ENCODE measurements at regions not wholly inside any gene's neighbourhood (a gene's known extent, or its start where the extent isn't known, plus 50 kb on each side); places are given as distances from the start of the nearest gene placed in this dataset.
"Not testable (repeated sequence)": the region's sequence is repeated elsewhere in the genome, so short reads cannot be mapped to it uniquely, and the experiment has no call there.

DNA sequence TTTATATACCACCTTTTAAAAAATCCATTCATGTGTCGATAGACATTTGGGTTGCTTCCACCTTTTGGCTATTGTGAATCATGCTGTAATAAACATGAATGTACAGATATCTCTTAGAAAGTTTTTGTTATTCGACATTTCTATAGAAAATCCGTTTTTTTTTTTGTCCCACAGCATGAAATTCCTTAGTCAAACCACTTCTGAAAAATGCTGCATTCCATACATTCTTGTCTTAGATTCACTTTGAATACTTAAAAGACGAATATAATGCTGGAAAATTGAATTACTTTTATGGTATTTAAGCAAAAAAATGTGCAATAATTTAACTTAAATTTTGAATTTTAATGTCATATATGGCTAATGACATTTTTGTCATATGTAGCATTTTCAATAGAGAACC lies 1345.5 kb downstream of the TECRL start:
- ChIA-PET CTCF (ENCODE audit: low intra/inter-chr PET ratio, low total read pairs) (no interaction called here), POLR2A (no interaction called here)
- Histone ChIP-seq H3K27ac (ENCODE audit: extremely low read length, insufficient read depth, low read length) (no peak overlapping the region), H3K4me2 (ENCODE audit: low read depth, low read length) (no peak overlapping the region), H3K27me3 (ENCODE audit: control insufficient read depth in 1 of 2, insufficient read depth in 2 of 2, low read length in 2 of 2) (no peaks in the 10 kb centered on the region), H3K36me3 (replicated peaks in 1 of 2; ENCODE audit: control insufficient read depth in 1 of 2, insufficient read depth in 2 of 2, low read length in 2 of 2) (no peaks in the 10 kb centered on the region), H3K9ac (ENCODE audit: insufficient read depth, low read depth, low read length) (no peak overlapping the region), H4K20me1 (ENCODE audit: insufficient read depth, low read length) (no peaks in the 10 kb centered on the region), H3K9me3 (ENCODE audit: low read length) (peaks cover 45% of the 10 kb centered on the region), H3K4me1 (ENCODE audit: insufficient read depth, low read length) (no peaks in the 10 kb centered on the region), H3K4me3 (replicated peaks in 1 of 3; ENCODE audit: insufficient read depth in 1 of 3, low read depth in 2 of 3, low read length in 3 of 3) (no peak overlapping the region), H3K79me2 (ENCODE audit: insufficient read depth, low read length) (no peaks in the 10 kb centered on the region), H2AFZ (ENCODE audit: low read length) (no peak overlapping the region)
- WGBS (ENCODE audit: low lambda C conversion rate) = 1% methylated on average over 4 of the region's 4 CpGs
- in situ Hi-C loops (cut with HindIII; ENCODE audit: extremely low pct_ligation_motif_present, low pct_unique_long_range_greater_than_20kb) (no loop called here), intact Hi-C loops (cut with micrococcal nuclease; ENCODE audit: unreplicated experiment) (no loop called here)
- ATAC-seq = no peak
- no peak for FAIRE-seq
- BruUV-seq (replicated peaks) = no TSS peak
- no peak for DNase-seq (ENCODE audit: low spot score)
- TF ChIP-seq POLR2AphosphoS2 (IDR thresholded peaks at IDR 0.05; ENCODE audit: low read depth, low read length) (no peak), ZNF337 (CRISPR knock-in tag; IDR thresholded peaks at IDR 0.05; ENCODE audit: borderline replicate concordance, low read depth) (no peak), ZSCAN25 (CRISPR knock-in tag; IDR thresholded peaks at IDR 0.05) (no peak), ZSCAN22 (CRISPR knock-in tag; IDR thresholded peaks at IDR 0.05) (no peak), ZNF557 (CRISPR knock-in tag; IDR thresholded peaks at IDR 0.05) (no peak), ZBTB3 (CRISPR knock-in tag; IDR thresholded peaks at IDR 0.05; ENCODE audit: borderline replicate concordance, low read depth) (no peak), NAIF1 (CRISPR knock-in tag; IDR thresholded peaks at IDR 0.05; ENCODE audit: borderline replicate concordance) (no peak), RAD21 (CRISPR knock-in tag; IDR thresholded peaks at IDR 0.05) (no peak), ZBTB42 (CRISPR knock-in tag; IDR thresholded peaks at IDR 0.05) (no peak)
- TF ChIP-seq, protein P1, sequence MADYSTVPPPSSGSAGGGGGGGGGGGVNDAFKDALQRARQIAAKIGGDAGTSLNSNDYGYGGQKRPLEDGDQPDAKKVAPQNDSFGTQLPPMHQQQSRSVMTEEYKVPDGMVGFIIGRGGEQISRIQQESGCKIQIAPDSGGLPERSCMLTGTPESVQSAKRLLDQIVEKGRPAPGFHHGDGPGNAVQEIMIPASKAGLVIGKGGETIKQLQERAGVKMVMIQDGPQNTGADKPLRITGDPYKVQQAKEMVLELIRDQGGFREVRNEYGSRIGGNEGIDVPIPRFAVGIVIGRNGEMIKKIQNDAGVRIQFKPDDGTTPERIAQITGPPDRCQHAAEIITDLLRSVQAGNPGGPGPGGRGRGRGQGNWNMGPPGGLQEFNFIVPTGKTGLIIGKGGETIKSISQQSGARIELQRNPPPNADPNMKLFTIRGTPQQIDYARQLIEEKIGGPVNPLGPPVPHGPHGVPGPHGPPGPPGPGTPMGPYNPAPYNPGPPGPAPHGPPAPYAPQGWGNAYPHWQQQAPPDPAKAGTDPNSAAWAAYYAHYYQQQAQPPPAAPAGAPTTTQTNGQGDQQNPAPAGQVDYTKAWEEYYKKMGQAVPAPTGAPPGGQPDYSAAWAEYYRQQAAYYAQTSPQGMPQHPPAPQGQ (CRISPR knock-in tag; IDR thresholded peaks at IDR 0.05; ENCODE audit: borderline replicate concordance) = no peak
- TF ChIP-seq, protein P2, sequence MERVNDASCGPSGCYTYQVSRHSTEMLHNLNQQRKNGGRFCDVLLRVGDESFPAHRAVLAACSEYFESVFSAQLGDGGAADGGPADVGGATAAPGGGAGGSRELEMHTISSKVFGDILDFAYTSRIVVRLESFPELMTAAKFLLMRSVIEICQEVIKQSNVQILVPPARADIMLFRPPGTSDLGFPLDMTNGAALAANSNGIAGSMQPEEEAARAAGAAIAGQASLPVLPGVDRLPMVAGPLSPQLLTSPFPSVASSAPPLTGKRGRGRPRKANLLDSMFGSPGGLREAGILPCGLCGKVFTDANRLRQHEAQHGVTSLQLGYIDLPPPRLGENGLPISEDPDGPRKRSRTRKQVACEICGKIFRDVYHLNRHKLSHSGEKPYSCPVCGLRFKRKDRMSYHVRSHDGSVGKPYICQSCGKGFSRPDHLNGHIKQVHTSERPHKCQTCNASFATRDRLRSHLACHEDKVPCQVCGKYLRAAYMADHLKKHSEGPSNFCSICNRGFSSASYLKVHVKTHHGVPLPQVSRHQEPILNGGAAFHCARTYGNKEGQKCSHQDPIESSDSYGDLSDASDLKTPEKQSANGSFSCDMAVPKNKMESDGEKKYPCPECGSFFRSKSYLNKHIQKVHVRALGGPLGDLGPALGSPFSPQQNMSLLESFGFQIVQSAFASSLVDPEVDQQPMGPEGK (CRISPR knock-in tag; IDR thresholded peaks at IDR 0.05) = no peak

DNA sequence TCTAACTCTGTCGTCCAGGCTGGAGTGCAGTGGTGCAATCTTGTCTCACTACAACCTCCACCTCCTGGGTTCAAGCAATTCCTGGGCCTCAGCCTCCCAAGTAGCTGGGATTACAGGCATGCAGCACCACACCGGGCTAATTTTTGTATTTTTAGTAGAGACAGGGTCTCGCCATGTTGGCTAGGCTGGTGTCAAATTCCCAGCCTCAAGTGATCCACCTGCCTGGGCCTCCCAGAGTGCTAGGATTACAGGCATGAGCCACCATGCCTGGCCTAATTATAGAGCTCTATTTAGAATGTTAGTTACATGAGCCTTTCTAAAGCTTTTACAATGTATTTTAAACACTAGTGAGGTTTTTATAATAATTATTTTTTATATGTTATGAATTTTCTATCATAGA lies 1346.4 kb downstream of the TECRL start:
- H3K79me2 ChIP-seq (ENCODE audit: insufficient read depth, low read length); FAIRE-seq; H3K27ac ChIP-seq (ENCODE audit: extremely low read length, insufficient read depth, low read length); H3K4me1 ChIP-seq (ENCODE audit: insufficient read depth, low read length); H2AFZ ChIP-seq (ENCODE audit: low read length); in situ Hi-C loops (cut with HindIII; ENCODE audit: extremely low pct_ligation_motif_present, low pct_unique_long_range_greater_than_20kb); H3K4me2 ChIP-seq (ENCODE audit: low read depth, low read length); H3K9ac ChIP-seq (ENCODE audit: insufficient read depth, low read depth, low read length); intact Hi-C loops (cut with micrococcal nuclease; ENCODE audit: unreplicated experiment); ATAC-seq; H3K4me3 ChIP-seq (replicated peaks in 1 of 3; ENCODE audit: insufficient read depth in 1 of 3, low read depth in 2 of 3, low read length in 3 of 3); H3K36me3 ChIP-seq (replicated peaks in 1 of 2; ENCODE audit: control insufficient read depth in 1 of 2, insufficient read depth in 2 of 2, low read length in 2 of 2); DNase-seq (ENCODE audit: low spot score); BruUV-seq (replicated peaks); H3K27me3 ChIP-seq (ENCODE audit: control insufficient read depth in 1 of 2, insufficient read depth in 2 of 2, low read length in 2 of 2); H4K20me1 ChIP-seq (ENCODE audit: insufficient read depth, low read length); CTCF ChIA-PET (ENCODE audit: low intra/inter-chr PET ratio, low total read pairs); POLR2A ChIA-PET: not testable (repeated sequence)
- WGBS (ENCODE audit: low lambda C conversion rate) = 18% methylated on average over 3 of the region's 3 CpGs
- H3K9me3 ChIP-seq (ENCODE audit: low read length) = peaks cover 51% of the 10 kb centered on the region

Measured in HepG2 (cell line).